T-helper 2 cell treated with Interferon-gamma antibody and Interleukin-4, amounts not matched to agents 100 ng/mL and 5 ng/mL, for 36 hours (primary cell): ENCODE measurements at regions not wholly inside any gene's neighbourhood (a gene's known extent, or its start where the extent isn't known, plus 50 kb on each side); places are given as distances from the start of the nearest gene placed in this dataset.
"Not testable (repeated sequence)": the region's sequence is repeated elsewhere in the genome, so short reads cannot be mapped to it uniquely, and the experiment has no call there.

Source experiments
- intact Hi-C: fragments of 100-400 bp; cut with micrococcal nuclease; formaldehyde crosslinking; loops from one replicate; pipeline ENCODE4 v1.15.1; 2023

GRCh38 chr10:120195984-120196712 is 260.9 kb upstream of the PLPP4 start:
- intact Hi-C loops, result no loop called here

- intact Hi-C loops, result no loop called here
Observed at GRCh38 chr10:120204877-120205276, 252.2 kb upstream of the PLPP4 start.

GRCh38 chr10:120205368-120206018 is 251.5 kb upstream of the PLPP4 start:
- intact Hi-C loops, result no loop called here

- intact Hi-C loops, result no loop called here
Observed at GRCh38 chr10:120208488-120208887, 248.5 kb upstream of the PLPP4 start.

- intact Hi-C loops, result no loop called here
Observed at GRCh38 chr10:120209124-120209762, 247.8 kb upstream of the PLPP4 start.

- intact Hi-C loops, result no loop called here
Observed at GRCh38 chr10:120212275-120212674, 244.8 kb upstream of the PLPP4 start.

- intact Hi-C loops, result not testable (repeated sequence)
Observed at GRCh38 chr10:120213283-120213682, 243.7 kb upstream of the PLPP4 start.

GRCh38 chr10:120217736-120218135 is 239.3 kb upstream of the PLPP4 start:
- intact Hi-C loops, result no loop called here

- intact Hi-C loops, result no loop called here
Observed at GRCh38 chr10:120221873-120222485, 235.0 kb upstream of the PLPP4 start.

- intact Hi-C loops, result no loop called here
Observed at GRCh38 chr10:120229641-120230040, 227.4 kb upstream of the PLPP4 start.

- intact Hi-C loops, result not testable (repeated sequence)
Observed at GRCh38 chr10:120239695-120240094, 217.3 kb upstream of the PLPP4 start.

GRCh38 chr10:120251821-120252442 is 205.1 kb upstream of the PLPP4 start:
- intact Hi-C loops, result no loop called here

- intact Hi-C loops, result no loop called here
Observed at GRCh38 chr10:120253131-120253530, 203.9 kb upstream of the PLPP4 start.

- intact Hi-C loops, result no loop called here
Observed at GRCh38 chr10:120260456-120260855, 196.6 kb upstream of the PLPP4 start.

- intact Hi-C loops, result no loop called here
Observed at GRCh38 chr10:120262857-120263547, 194.0 kb upstream of the PLPP4 start.

GRCh38 chr10:120266022-120266421 is 191.0 kb upstream of the PLPP4 start:
- intact Hi-C loops, result no loop called here

- intact Hi-C loops, result no loop called here
Observed at GRCh38 chr10:120270906-120271305, 186.1 kb upstream of the PLPP4 start.

- intact Hi-C loops, result no loop called here
Observed at GRCh38 chr10:120271696-120272095, 185.3 kb upstream of the PLPP4 start.

- intact Hi-C loops, result no loop called here
Observed at GRCh38 chr10:120272350-120272749, 184.7 kb upstream of the PLPP4 start.

- intact Hi-C loops, result no loop called here
Observed at GRCh38 chr10:120278069-120278468, 179.0 kb upstream of the PLPP4 start.

GRCh38 chr10:120279196-120279595 is 177.8 kb upstream of the PLPP4 start:
- intact Hi-C loops, result no loop called here
